GM20000 (cell line): ENCODE measurements at regions not wholly inside any gene's neighbourhood (a gene's known extent, or its start where the extent isn't known, plus 50 kb on each side); places are given as distances from the start of the nearest gene placed in this dataset.

Source experiments
- DNase-seq: peaks from one replicate; pipeline ENCODE4 v3.0.0; 2012; ENCODE audit warnings: low spot score
- TF ChIP-seq, protein P1 (sequence below): IDR thresholded peaks from 2 replicates; pipeline ENCODE4 v1.5.1; 2012; ENCODE audit warnings: mild to moderate bottlenecking, control low read depth; ENCODE audit errors: extremely low read depth, missing control alignments

DNA sequence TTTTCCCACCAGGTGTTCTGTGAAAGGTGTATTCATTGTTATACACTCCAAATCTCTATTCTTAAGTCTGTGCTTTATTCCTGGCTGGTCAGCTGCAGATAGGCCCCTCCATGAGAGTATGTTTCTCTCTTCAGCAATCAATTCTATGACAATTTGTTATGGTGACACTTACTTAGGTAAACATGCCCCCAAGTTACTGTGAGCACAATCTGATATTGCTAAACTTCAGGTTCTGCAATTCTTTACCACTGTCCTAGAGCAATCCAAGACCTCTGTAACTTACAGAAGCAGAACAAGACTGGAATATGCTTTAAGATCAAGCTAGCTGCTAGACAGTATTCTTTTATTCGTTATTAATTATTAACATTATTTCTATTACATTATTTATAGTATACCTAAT lies 391.9 kb downstream of the FRK start:
- TF ChIP-seq, protein P1, sequence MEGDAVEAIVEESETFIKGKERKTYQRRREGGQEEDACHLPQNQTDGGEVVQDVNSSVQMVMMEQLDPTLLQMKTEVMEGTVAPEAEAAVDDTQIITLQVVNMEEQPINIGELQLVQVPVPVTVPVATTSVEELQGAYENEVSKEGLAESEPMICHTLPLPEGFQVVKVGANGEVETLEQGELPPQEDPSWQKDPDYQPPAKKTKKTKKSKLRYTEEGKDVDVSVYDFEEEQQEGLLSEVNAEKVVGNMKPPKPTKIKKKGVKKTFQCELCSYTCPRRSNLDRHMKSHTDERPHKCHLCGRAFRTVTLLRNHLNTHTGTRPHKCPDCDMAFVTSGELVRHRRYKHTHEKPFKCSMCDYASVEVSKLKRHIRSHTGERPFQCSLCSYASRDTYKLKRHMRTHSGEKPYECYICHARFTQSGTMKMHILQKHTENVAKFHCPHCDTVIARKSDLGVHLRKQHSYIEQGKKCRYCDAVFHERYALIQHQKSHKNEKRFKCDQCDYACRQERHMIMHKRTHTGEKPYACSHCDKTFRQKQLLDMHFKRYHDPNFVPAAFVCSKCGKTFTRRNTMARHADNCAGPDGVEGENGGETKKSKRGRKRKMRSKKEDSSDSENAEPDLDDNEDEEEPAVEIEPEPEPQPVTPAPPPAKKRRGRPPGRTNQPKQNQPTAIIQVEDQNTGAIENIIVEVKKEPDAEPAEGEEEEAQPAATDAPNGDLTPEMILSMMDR = no peak
- no peak for DNase-seq

DNA sequence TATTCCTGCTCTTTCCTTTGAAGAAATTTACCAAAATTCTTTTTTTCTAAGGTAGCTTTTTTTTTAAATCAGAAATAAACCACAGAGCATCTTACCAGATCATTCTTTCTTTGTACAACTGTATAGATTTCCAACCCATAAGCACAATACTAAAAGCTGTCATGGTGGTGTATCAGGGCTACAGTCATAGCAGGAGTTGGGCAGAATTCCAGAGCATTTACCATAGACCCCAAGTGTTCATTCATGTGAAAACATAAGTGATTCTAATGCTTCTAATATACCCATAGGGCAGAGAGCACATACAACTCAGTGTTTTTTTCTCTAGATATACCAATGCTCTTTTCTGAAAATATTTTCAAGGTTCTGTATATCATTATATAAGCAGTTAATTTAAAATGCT lies 392.5 kb downstream of the FRK start:
- DNase-seq = no peak
- TF ChIP-seq, protein P1 = no peak

DNA sequence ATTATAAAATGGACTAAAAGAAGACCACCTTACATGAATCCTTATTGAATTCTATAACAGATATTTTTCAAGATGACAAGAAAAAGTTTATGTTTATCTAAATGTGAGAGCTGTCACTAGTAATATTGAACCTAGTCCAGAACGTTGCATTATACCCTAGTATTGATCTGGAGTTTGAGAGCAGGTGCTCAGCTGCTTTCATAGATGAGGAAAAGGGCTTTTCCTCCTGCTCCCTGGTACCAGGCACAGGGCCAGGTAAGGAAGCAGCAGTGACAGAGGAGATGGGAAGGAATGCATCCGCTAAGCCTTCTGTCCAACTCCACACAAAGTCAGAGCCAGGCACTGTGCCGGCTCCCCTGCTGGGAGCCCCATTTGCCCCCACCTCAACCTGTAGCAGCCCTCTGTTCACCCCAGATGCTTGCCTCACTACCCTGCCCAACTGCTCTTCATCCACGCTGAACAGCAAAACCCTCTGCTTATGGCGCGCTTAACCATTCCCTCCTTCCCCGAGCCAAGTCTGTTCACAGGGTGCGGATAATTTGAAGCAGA lies 393.1 kb downstream of the FRK start:
- TF ChIP-seq, protein P1 = no peak
- no peak for DNase-seq

DNA sequence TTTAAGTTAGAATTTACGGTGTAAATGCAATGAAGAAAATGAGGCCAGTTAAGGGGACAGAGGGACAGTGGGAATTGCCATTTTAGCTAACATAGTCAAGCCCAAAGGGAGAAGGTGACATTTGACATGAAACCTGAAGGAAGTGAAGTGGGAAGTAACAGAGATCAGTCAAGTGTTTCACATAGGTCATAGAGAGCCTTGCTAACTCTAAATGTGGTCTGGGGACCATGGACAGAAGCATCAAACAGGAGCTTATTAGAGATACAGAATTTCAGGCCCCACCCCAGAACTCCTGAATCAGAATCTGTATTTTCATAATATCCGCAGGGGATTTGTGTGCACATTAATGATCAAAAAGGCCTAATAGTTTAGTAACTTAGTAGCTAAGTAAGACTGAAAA lies 393.7 kb downstream of the FRK start:
- TF ChIP-seq, protein P1 = no peak
- DNase-seq = no peak

DNA sequence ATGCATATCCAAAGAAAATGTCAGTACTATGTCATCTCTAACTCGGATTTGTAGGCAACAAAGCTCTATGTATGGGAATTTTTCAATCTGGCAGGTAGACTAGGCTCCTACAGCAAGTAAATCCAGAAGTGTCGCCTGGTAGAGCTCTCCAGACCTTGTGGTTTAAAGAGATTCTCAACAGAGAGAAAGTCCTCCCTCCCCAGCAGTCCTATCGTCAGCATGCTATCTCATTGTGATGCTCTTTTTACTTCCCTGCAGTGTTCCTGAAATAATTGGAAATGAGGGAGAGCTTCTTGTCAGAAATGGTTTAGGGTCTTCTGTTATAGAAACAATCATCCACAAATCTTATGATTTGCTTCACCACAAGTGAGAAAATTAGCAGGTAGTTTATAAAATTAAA lies 395.4 kb downstream of the FRK start:
- TF ChIP-seq, protein P1 = no peak
- no peak for DNase-seq

DNA sequence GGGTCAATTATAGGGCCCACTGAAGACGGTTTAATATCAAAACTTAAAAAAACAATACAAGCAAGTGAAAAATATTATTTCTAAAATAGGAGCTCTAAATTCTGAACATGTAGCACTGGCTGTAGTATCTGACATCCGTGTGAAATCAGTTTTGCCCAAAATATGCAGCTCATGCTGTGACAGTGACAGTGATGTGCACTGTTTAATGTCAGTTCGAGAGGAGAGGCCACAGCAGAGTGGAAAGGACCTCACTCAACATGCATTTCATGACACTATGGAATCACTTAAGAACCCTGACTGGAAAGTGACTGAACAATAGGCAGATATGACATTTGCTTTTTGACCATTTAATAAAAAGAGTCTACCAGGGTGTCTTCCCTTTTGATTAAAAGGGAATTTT lies 397.0 kb downstream of the FRK start:
- TF ChIP-seq, protein P1 = no peak
- DNase-seq = no peak

DNA sequence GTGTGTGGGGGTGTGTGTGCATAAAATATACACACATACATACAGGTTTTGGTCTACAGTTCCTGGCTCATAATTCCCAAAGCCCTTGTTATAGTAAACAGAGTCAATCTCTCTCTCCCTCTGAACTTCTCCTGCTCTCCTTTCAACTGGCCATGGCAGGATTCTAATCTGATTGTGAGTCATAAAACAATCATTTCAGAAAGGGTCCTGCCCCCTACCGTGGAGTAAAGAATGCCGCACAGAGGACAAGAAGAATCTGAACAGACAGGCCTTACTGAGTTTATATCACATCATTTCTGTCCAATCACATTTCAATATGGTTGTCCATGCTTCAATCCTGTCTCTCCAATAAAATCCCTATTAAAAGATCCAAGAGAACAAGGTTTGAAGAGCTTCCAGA lies 416.9 kb downstream of the FRK start:
- no peak for DNase-seq
- TF ChIP-seq, protein P1 = no peak

DNA sequence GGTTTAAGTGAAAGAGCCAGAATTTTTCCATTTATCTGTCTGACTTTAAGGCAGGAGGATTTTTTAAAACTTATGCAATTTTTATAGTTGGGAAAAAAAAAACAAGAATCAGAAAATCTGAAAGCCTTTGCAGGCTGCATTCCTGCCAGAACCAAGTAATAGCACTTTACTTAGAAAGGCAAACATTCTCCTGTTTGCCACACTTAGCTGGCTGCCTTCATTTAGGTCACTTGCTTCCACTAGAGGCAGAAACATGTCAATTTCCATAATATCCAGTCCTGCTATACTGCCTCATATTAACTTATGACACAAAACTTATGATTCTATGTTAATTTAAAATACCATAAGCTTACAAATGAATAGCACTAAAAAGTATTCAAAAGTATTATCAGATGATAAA lies 425.8 kb downstream of the FRK start:
- TF ChIP-seq, protein P1 = no peak

More for the DNA sequence above, 425.8 kb downstream of the FRK start:
- DNase-seq = no peak
